ENCODE measurements at regions not wholly inside any gene's neighbourhood (a gene's known extent, or its start where the extent isn't known, plus 50 kb on each side); places are given as distances from the start of the nearest gene placed in this dataset.
"Not testable (repeated sequence)": the region's sequence is repeated elsewhere in the genome, so short reads cannot be mapped to it uniquely, and the experiment has no call there.

GRCh38 chr1:66478116-66478515, 55.8 kb upstream of the SGIP1 start:
- H3K4me2 ChIP-seq (ENCODE audit: low read length), result no peak overlapping the region
- no peaks in the 10 kb centered on the region for H4K20me1 ChIP-seq (ENCODE audit: control insufficient read depth, insufficient read depth, low read depth, low read length)
- TF ChIP-seq CTCF (IDR thresholded peaks at IDR 0.05; ENCODE audit: low read depth, low read length, poor library complexity, severe bottlenecking) (no peak), EZH2phosphoT487 (IDR thresholded peaks at IDR 0.05; ENCODE audit: borderline replicate concordance, low read length) (no peak)
- no peak overlapping the region for H3K27ac ChIP-seq (ENCODE audit: low read depth, low read length)
- H3K27me3 ChIP-seq (ENCODE audit: control insufficient read depth, low read length), result no peaks in the 10 kb centered on the region
- H3K79me2 ChIP-seq (ENCODE audit: control insufficient read depth, low read length), result no peaks in the 10 kb centered on the region
- no peak overlapping the region for H3K4me3 ChIP-seq (ENCODE audit: low read length)
- H3K4me1 ChIP-seq (ENCODE audit: control insufficient read depth, low read length), result no peaks in the 10 kb centered on the region
- H3K9me2 ChIP-seq (replicated peaks; ENCODE audit: control insufficient read depth, low read length), result 0 out of 2 replicates have a peak, but pooled peaks cover 2% of the 10 kb centered on the region
- H3F3A ChIP-seq (ENCODE audit: control insufficient read depth, insufficient read depth), result no peaks in the 10 kb centered on the region
- peaks cover 4% of the 10 kb centered on the region; the same call in 1 of the 2 replicates for H3K9me3 ChIP-seq (ENCODE audit: control insufficient read depth, insufficient read depth, low read length)
- H3K36me3 ChIP-seq (ENCODE audit: control insufficient read depth, low read length), result no peaks in the 10 kb centered on the region

DNA sequence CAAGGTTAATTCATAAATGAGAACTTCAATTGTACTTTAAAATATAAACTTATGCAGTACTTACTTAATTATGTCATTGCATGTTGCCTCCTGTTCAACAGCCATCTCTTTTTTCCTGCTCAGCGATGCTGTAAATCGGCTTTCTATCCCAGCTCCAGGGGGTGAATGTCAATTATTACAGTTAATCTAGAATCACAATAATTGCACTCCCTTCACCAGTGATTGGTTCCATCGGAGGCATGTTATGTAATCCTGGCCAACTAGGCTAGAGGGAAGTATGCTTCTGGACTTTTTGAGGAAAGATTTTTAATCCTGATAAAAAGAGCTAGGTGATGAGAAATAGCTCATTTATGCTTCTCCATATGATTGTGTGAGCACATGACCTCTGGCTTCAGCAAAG, 53.8 kb upstream of the SGIP1 start:
- TF ChIP-seq EZH2phosphoT487 (IDR thresholded peaks at IDR 0.05; ENCODE audit: borderline replicate concordance, low read length) (no peak), CTCF (IDR thresholded peaks at IDR 0.05; ENCODE audit: low read depth, low read length, poor library complexity, severe bottlenecking) (no peak)
- H3K27me3 ChIP-seq (ENCODE audit: control insufficient read depth, low read length), result no peaks in the 10 kb centered on the region
- no peaks in the 10 kb centered on the region for H3K36me3 ChIP-seq (ENCODE audit: control insufficient read depth, low read length)
- H3K4me3 ChIP-seq (ENCODE audit: low read length), result no peak overlapping the region
- H3F3A ChIP-seq (ENCODE audit: control insufficient read depth, insufficient read depth), result no peaks in the 10 kb centered on the region
- no peaks in the 10 kb centered on the region for H3K79me2 ChIP-seq (ENCODE audit: control insufficient read depth, low read length)
- H3K4me1 ChIP-seq (ENCODE audit: control insufficient read depth, low read length), result no peaks in the 10 kb centered on the region
- H4K20me1 ChIP-seq (ENCODE audit: control insufficient read depth, insufficient read depth, low read depth, low read length), result no peaks in the 10 kb centered on the region
- H3K9me2 ChIP-seq (replicated peaks; ENCODE audit: control insufficient read depth, low read length), result 0 out of 2 replicates have a peak, but pooled peaks cover 2% of the 10 kb centered on the region
- H3K27ac ChIP-seq (ENCODE audit: low read depth, low read length), result no peak overlapping the region
- H3K9me3 ChIP-seq (ENCODE audit: control insufficient read depth, insufficient read depth, low read length), result peaks cover 4% of the 10 kb centered on the region; the same call in 1 of the 2 replicates
- H3K4me2 ChIP-seq (ENCODE audit: low read length), result no peak overlapping the region

GRCh38 chr1:66481215-66481614, 52.7 kb upstream of the SGIP1 start:
- H3K27ac ChIP-seq (ENCODE audit: low read depth, low read length); H3K36me3 ChIP-seq (ENCODE audit: control insufficient read depth, low read length); H3K4me3 ChIP-seq (ENCODE audit: low read length); H3K4me2 ChIP-seq (ENCODE audit: low read length); H3K9me2 ChIP-seq (replicated peaks; ENCODE audit: control insufficient read depth, low read length); H3F3A ChIP-seq (ENCODE audit: control insufficient read depth, insufficient read depth); H4K20me1 ChIP-seq (ENCODE audit: control insufficient read depth, insufficient read depth, low read depth, low read length); H3K27me3 ChIP-seq (ENCODE audit: control insufficient read depth, low read length); H3K9me3 ChIP-seq (ENCODE audit: control insufficient read depth, insufficient read depth, low read length); H3K79me2 ChIP-seq (ENCODE audit: control insufficient read depth, low read length); H3K4me1 ChIP-seq (ENCODE audit: control insufficient read depth, low read length): not testable (repeated sequence)

All from DOHH2 (cell line).